Thoracic aorta (tissue), 2 donors: ENCODE measurements at regions not wholly inside any gene's neighbourhood (a gene's known extent, or its start where the extent isn't known, plus 50 kb on each side); places are given as distances from the start of the nearest gene placed in this dataset.
"Not testable (repeated sequence)": the region's sequence is repeated elsewhere in the genome, so short reads cannot be mapped to it uniquely, and the experiment has no call there.

Experiments
- ATAC-seq: fragments of 150-250 bp; one replicate; pipeline ENCODE4 v1.8.0; 2017; ENCODE audit warnings: low read depth; ENCODE audit not compliant: insufficient number of reproducible peaks, low FRiP score
- DNase-seq: peaks from one replicate; pipeline ENCODE4 v3.0.0-alpha.2; 2020; ENCODE audit warnings: low spot score
- H3K27ac ChIP-seq, 2 donors: fragments of 200-600 bp; sonication (generic); 1 replicate in 1 of 2; 2 replicates in 1 of 2; pipeline ENCODE4 v1.5.1; 2016; ENCODE audit warnings: mild to moderate bottlenecking in 2 of 2, moderate library complexity in 2 of 2
- H3K27me3 ChIP-seq: fragments of 200-600 bp; sonication (generic); replicated peaks from 2 replicates; pipeline ENCODE4 v1.6.0; 2016; ENCODE audit warnings: mild to moderate bottlenecking; ENCODE audit not compliant: insufficient read depth
- H3K36me3 ChIP-seq: fragments of 200-600 bp; sonication (generic); one replicate; pipeline ENCODE4 v1.5.1; 2016
- H3K4me1 ChIP-seq, 2 donors: fragments of 200-600 bp; sonication (generic); 1 replicate in 1 of 2; 2 replicates in 1 of 2; pipeline versions ENCODE4 v1.5.1 to v1.6.0; 2016; ENCODE audit warnings: low read depth in 2 of 2, mild to moderate bottlenecking in 1 of 2; ENCODE audit not compliant: control insufficient read depth in 1 of 2
- H3K4me3 ChIP-seq: fragments of 200-600 bp; sonication (generic); 2 replicates; pipeline ENCODE4 v1.5.1; 2016; ENCODE audit warnings: mild to moderate bottlenecking
- H3K9me3 ChIP-seq: fragments of 200-600 bp; sonication (generic); 2 replicates; pipeline ENCODE4 v1.5.1; 2016
- TF ChIP-seq, protein P1 (sequence below): fragments of 200-600 bp; sonication (generic); IDR thresholded peaks from one replicate; pipeline ENCODE4 v1.5.1; 2019; ENCODE audit warnings: antibody characterized with exemption

DNA sequence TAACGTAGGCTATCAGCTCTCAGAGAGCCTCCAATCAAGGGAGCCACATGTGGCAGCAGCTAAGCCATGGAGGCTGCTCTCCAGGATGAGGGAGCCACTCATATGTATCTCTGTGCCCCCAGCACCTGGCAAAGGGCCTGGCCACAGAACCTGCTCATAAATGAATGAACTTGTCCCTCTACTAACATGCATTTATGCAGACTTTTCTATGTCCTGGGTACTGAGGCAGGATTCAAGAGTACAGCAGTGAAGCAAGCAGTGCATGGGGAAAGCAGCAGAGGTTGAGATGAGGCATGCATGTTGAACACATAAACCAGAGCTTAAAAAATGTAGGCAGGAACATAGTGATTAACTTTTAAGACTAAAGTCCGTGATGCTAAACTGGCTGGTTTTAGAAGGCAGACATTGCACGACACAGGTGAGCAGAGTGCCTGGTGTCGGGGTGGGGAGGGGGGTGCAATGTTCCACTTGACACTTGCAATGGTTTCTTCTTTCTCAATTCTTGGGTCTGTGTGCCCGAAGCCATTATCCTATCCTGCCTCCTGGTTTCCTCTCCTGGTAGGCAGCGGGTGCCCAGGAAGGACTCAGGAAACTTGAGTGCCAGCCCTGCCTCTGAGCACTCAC lies 142.8 kb upstream of the ALDH1B1 start:
- no peaks in the 10 kb centered on the region for H3K9me3 ChIP-seq
- H3K4me3 ChIP-seq, result no peak overlapping the region
- no peak for ATAC-seq
- H3K27ac ChIP-seq, result no peak overlapping the region
- no peaks in the 10 kb centered on the region for H3K4me1 ChIP-seq
- no peaks in the 10 kb centered on the region for H3K36me3 ChIP-seq
- TF ChIP-seq, protein P1, sequence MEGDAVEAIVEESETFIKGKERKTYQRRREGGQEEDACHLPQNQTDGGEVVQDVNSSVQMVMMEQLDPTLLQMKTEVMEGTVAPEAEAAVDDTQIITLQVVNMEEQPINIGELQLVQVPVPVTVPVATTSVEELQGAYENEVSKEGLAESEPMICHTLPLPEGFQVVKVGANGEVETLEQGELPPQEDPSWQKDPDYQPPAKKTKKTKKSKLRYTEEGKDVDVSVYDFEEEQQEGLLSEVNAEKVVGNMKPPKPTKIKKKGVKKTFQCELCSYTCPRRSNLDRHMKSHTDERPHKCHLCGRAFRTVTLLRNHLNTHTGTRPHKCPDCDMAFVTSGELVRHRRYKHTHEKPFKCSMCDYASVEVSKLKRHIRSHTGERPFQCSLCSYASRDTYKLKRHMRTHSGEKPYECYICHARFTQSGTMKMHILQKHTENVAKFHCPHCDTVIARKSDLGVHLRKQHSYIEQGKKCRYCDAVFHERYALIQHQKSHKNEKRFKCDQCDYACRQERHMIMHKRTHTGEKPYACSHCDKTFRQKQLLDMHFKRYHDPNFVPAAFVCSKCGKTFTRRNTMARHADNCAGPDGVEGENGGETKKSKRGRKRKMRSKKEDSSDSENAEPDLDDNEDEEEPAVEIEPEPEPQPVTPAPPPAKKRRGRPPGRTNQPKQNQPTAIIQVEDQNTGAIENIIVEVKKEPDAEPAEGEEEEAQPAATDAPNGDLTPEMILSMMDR, result no peak
- DNase-seq, result no peak
- no peaks in the 10 kb centered on the region for H3K27me3 ChIP-seq

DNA sequence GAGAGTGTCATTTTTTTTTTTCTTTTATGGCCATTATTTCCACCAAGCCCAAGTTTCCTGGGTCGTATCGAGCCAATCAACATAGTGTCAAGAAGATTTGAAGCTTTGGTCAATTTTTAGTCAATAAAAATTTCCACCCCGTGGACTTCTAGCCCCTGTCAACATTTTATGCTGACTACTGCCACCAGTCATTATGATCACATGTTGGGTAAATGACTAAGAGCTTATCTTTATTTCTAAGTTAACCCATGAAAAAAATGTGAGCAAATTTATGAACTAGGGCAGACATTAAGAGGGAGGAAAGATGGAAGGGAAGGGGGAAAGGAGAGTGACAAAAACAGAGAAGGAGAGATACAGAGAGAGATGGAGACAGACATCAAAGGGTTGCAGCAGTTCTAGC lies 143.5 kb upstream of the ALDH1B1 start:
- DNase-seq (no peak), ATAC-seq (no peak)
- no peak overlapping the region for H3K27ac ChIP-seq
- no peaks in the 10 kb centered on the region for H3K4me1 ChIP-seq
- TF ChIP-seq, protein P1, result no peak
- H3K4me3 ChIP-seq, result no peak overlapping the region
- H3K9me3 ChIP-seq, result no peaks in the 10 kb centered on the region
- no peaks in the 10 kb centered on the region for H3K27me3 ChIP-seq
- H3K36me3 ChIP-seq, result no peaks in the 10 kb centered on the region

DNA sequence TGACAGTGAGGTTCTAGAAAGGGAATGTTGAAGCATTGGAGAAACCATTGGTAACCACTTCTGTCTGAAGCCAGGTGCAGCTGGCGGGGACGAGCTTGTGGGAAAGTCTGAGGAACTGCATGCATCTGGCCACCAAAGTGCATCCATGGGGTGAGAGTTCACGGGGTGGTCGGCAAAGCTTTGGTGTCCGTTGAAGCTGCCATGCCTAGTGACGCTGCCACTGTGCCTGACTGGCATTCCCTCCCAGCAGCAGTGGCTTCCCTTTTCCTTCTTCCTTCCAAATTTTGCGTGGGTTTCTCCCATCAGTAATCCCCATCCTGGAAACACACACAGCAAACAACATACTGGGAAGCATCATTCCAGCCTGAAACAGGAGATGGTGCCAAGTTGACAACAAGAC lies 145.7 kb upstream of the ALDH1B1 start:
- Histone ChIP-seq H3K27me3 (no peaks in the 10 kb centered on the region), H3K36me3 (no peaks in the 10 kb centered on the region), H3K9me3 (no peaks in the 10 kb centered on the region), H3K27ac (no peak overlapping the region), H3K4me1 (no peaks in the 10 kb centered on the region), H3K4me3 (no peak overlapping the region)
- no peak for ATAC-seq
- no peak for DNase-seq
- TF ChIP-seq, protein P1, result no peak

DNA sequence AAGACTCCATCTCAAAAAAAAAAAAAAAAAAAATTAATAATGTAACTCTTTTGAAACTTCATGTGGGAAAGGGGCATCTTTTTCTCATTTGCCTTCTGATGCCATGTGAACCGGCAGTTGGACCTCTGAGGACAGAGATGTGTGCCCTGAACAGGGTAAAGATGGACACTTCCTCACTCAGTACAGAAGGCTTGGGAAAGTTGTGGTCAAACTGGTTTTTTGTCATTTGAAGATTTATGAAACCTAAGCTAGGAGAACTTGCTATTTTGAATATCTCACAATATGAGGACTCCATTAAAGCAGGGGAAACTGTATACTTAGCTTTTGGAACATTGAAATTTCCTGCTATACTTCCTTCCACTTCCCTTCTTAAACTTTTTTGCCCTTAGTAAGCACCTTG lies 147.5 kb upstream of the ALDH1B1 start:
- no peaks in the 10 kb centered on the region for H3K27me3 ChIP-seq
- DNase-seq, result no peak
- no peaks in the 10 kb centered on the region for H3K36me3 ChIP-seq
- TF ChIP-seq, protein P1, result no peak
- H3K27ac ChIP-seq, result no peak overlapping the region
- H3K4me3 ChIP-seq, result no peak overlapping the region
- no peak for ATAC-seq
- no peaks in the 10 kb centered on the region for H3K9me3 ChIP-seq
- no peaks in the 10 kb centered on the region for H3K4me1 ChIP-seq

DNA sequence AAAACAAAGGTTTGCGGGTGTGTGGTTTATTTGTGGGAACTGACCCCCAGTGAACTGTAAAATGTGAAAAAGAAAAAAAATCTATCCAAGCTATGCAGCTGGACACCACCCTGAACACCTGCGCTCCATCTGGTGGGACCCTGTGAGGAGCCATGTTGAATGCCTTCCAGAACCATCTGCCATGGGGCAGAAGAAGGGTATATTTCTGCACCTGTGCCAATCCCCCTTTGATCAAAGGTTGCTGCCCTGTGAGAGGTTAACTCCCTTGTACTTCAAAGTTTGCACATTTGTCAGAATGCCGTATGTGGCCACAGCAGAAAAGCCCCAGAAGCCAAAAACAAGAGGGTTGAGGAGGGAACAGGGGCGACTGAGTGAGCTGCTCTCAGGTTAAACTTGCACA lies 148.5 kb upstream of the ALDH1B1 start:
- TF ChIP-seq, protein P1, result no peak
- ATAC-seq, result no peak
- no peaks in the 10 kb centered on the region for H3K36me3 ChIP-seq
- no peaks in the 10 kb centered on the region for H3K4me1 ChIP-seq
- no peak for DNase-seq
- no peak overlapping the region for H3K27ac ChIP-seq
- H3K9me3 ChIP-seq, result no peaks in the 10 kb centered on the region
- no peaks in the 10 kb centered on the region for H3K27me3 ChIP-seq
- H3K4me3 ChIP-seq, result no peak overlapping the region

DNA sequence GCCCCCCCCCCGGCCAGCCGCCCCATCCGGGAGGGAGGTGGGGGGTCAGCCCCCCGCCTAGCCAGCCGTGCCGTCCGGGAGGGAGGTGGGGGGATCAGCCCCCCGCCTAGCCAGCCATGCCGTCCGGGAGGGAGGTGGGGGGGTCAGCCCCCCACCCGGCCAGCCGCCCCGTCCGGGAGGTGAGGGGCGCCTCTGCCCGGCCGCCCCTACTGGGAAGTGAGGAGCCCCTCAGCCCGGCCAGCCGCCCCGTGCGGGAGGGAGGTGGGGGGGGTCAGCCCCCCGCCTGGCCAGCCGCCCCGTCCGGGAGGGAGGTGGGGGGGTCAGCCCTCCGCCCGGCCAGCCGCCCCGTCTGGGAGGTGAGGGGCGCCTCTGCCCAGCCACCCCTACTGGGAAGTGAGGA lies 150.4 kb upstream of the ALDH1B1 start:
- not testable (repeated sequence) for ATAC-seq, H3K9me3 ChIP-seq, H3K4me1 ChIP-seq, H3K27ac ChIP-seq, H3K4me3 ChIP-seq, H3K27me3 ChIP-seq, DNase-seq, H3K36me3 ChIP-seq
